Neural cell (in vitro differentiated cells): ENCODE measurements at regions not wholly inside any gene's neighbourhood (a gene's known extent, or its start where the extent isn't known, plus 50 kb on each side); places are given as distances from the start of the nearest gene placed in this dataset.

Source experiments
- H2AFZ ChIP-seq: fragments of 200-600, 300-800 bp; sonication (generic), shearing (Covaris generic); 2 replicates; pipeline ENCODE4 v1.6.0; 2014; ENCODE audit warnings: low read depth, mild to moderate bottlenecking, antibody characterized with exemption, low read length, moderate library complexity
- H3F3A ChIP-seq: fragments of 200-600 bp; shearing (Covaris generic); 2 replicates; pipeline ENCODE4 v1.6.1; 2016; ENCODE audit warnings: mild to moderate bottlenecking, moderate library complexity, mixed read lengths, antibody characterized with exemption, low read length; ENCODE audit not compliant: insufficient read depth, poor library complexity, severe bottlenecking
- H3K27ac ChIP-seq: fragments of 200-600, 300-800 bp; sonication (generic), shearing (Covaris generic); 2 replicates; pipeline ENCODE4 v1.5.1; 2014; ENCODE audit warnings: mild to moderate bottlenecking, low read length, moderate library complexity
- H3K27me3 ChIP-seq: fragments of 300-800, 200-600 bp; sonication (generic), shearing (Covaris generic); 2 replicates; pipeline ENCODE4 v1.6.0; 2014; ENCODE audit warnings: mild to moderate bottlenecking, low read depth, low read length, moderate library complexity; ENCODE audit not compliant: insufficient read depth
- H3K36me3 ChIP-seq: fragments of 300-800, 200-600 bp; sonication (generic), shearing (Covaris generic); 2 replicates; pipeline ENCODE4 v1.5.1; 2014; ENCODE audit warnings: mild to moderate bottlenecking, antibody characterized with exemption, low read length, moderate library complexity; ENCODE audit not compliant: insufficient read depth
- H3K4me2 ChIP-seq: fragments of 300-800, 200-600 bp; sonication (generic), shearing (Covaris generic); 2 replicates; pipeline ENCODE4 v1.6.0; 2014; ENCODE audit warnings: mild to moderate bottlenecking, low read length
- H3K4me3 ChIP-seq: fragments of 300-800, 200-600 bp; sonication (generic), shearing (Covaris generic); 2 replicates; pipeline ENCODE4 v1.5.1; 2014; ENCODE audit warnings: mild to moderate bottlenecking, low read length, moderate library complexity
- H3K79me2 ChIP-seq: fragments of 200-600 bp; shearing (Covaris generic); replicated peaks from 2 replicates; pipeline ENCODE4 v1.6.0; 2014; ENCODE audit warnings: mild to moderate bottlenecking, low read length, moderate library complexity; ENCODE audit not compliant: insufficient read depth
- H3K9ac ChIP-seq: fragments of 300-800, 200-600 bp; sonication (generic), shearing (Covaris generic); 2 replicates; pipeline ENCODE4 v1.6.1; 2016; ENCODE audit warnings: mild to moderate bottlenecking, low read length, mixed read lengths
- H3K9me2 ChIP-seq: fragments of 200-600 bp; shearing (Covaris generic); 2 replicates; pipeline ENCODE4 v1.6.1; 2016; ENCODE audit warnings: mild to moderate bottlenecking, low read length, mixed read lengths; ENCODE audit not compliant: insufficient read depth
- H3K9me3 ChIP-seq: fragments of 200-600, 300-800 bp; sonication (generic), shearing (Covaris generic); 2 replicates; pipeline ENCODE4 v1.6.1; 2016; ENCODE audit warnings: mild to moderate bottlenecking, mixed run types, low read length, moderate library complexity, mixed read lengths
- H4K20me1 ChIP-seq: fragments of 200-600 bp; shearing (Covaris generic); 2 replicates; pipeline ENCODE4 v1.6.1; 2016; ENCODE audit warnings: mild to moderate bottlenecking, mixed run types; ENCODE audit not compliant: insufficient read depth
- EP300 ChIP-seq: fragments of 450-650 bp; conservative IDR thresholded peaks from 2 replicates; pipeline ENCODE4 v1.6.1; 2014; ENCODE audit warnings: antibody characterized with exemption, mild to moderate bottlenecking, moderate library complexity; ENCODE audit not compliant: poor library complexity, severe bottlenecking
- EZH2 ChIP-seq: fragments of 200-600, 300-800 bp; shearing (Covaris generic), sonication (generic); IDR thresholded peaks from 2 replicates; pipeline ENCODE4 v1.6.1; 2014; ENCODE audit warnings: antibody characterized with exemption, low read length, borderline replicate concordance, mild to moderate bottlenecking; ENCODE audit not compliant: insufficient read depth, poor library complexity, severe bottlenecking
- MXI1 ChIP-seq: fragments of 450-650 bp; conservative IDR thresholded peaks from 2 replicates; pipeline ENCODE4 v1.6.1; 2014; ENCODE audit warnings: antibody characterized with exemption, mild to moderate bottlenecking; ENCODE audit not compliant: poor library complexity, severe bottlenecking
- POLR2AphosphoS5 ChIP-seq: IDR thresholded peaks from 2 replicates; pipeline ENCODE4 v1.6.1; 2012
- RAD21 ChIP-seq: fragments of 450-650 bp; conservative IDR thresholded peaks from 2 replicates; pipeline ENCODE4 v1.6.1; 2014; ENCODE audit warnings: antibody characterized with exemption, mild to moderate bottlenecking, moderate library complexity
- SMC3 ChIP-seq: fragments of 450-650 bp; conservative IDR thresholded peaks from 2 replicates; pipeline ENCODE4 v1.6.1; 2014; ENCODE audit warnings: antibody characterized with exemption, mild to moderate bottlenecking, moderate library complexity; ENCODE audit not compliant: poor library complexity
- TAF1 ChIP-seq: IDR thresholded peaks from 2 replicates; pipeline ENCODE4 v1.6.1; 2012; ENCODE audit warnings: low read depth
- TF ChIP-seq, protein P1 (sequence below): fragments of 450-650 bp; IDR thresholded peaks from 2 replicates; pipeline ENCODE4 v1.5.1; 2014; ENCODE audit warnings: antibody characterized with exemption, mild to moderate bottlenecking, moderate library complexity; ENCODE audit not compliant: poor library complexity, severe bottlenecking
- TF ChIP-seq, protein P2 (sequence below): IDR thresholded peaks from 2 replicates; pipeline ENCODE4 v1.6.1; 2012; ENCODE audit warnings: borderline replicate concordance

DNA sequence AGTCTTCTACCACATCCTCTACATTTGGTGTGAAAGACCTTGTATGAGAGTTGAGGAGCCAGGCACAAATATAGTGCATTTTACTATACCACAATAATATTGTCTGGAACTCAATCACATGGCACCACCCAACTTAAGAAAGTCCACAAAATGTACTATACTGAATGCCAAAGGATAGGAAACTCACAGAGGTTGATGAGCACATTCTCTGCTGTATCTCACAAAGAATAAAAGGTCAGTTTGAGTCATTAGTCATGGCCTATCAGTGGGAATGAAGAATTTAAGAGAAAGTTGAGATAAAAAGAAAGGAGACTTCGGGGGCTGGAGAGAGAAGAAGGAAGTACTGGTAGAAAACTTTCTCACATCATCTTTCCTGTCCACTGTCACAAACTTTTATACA, 134.3 kb downstream of the RDH14 start:
- Histone ChIP-seq H3K9me3 (no peaks in the 10 kb centered on the region), H4K20me1 (no peaks in the 10 kb centered on the region), H3K4me3 (no peak overlapping the region), H3F3A (no peaks in the 10 kb centered on the region), H3K27me3 (no peaks in the 10 kb centered on the region), H2AFZ (no peak overlapping the region), H3K9ac (no peak overlapping the region), H3K27ac (no peak overlapping the region), H3K79me2 (no peaks in the 10 kb centered on the region), H3K36me3 (no peaks in the 10 kb centered on the region), H3K9me2 (no peaks in the 10 kb centered on the region), H3K4me2 (no peak overlapping the region)
- TF ChIP-seq, protein P1, sequence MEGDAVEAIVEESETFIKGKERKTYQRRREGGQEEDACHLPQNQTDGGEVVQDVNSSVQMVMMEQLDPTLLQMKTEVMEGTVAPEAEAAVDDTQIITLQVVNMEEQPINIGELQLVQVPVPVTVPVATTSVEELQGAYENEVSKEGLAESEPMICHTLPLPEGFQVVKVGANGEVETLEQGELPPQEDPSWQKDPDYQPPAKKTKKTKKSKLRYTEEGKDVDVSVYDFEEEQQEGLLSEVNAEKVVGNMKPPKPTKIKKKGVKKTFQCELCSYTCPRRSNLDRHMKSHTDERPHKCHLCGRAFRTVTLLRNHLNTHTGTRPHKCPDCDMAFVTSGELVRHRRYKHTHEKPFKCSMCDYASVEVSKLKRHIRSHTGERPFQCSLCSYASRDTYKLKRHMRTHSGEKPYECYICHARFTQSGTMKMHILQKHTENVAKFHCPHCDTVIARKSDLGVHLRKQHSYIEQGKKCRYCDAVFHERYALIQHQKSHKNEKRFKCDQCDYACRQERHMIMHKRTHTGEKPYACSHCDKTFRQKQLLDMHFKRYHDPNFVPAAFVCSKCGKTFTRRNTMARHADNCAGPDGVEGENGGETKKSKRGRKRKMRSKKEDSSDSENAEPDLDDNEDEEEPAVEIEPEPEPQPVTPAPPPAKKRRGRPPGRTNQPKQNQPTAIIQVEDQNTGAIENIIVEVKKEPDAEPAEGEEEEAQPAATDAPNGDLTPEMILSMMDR = no peak
- TF ChIP-seq SMC3 (no peak), EZH2 (no peak), RAD21 (no peak), MXI1 (no peak), TAF1 (no peak), POLR2AphosphoS5 (no peak)
- TF ChIP-seq, protein P2, sequence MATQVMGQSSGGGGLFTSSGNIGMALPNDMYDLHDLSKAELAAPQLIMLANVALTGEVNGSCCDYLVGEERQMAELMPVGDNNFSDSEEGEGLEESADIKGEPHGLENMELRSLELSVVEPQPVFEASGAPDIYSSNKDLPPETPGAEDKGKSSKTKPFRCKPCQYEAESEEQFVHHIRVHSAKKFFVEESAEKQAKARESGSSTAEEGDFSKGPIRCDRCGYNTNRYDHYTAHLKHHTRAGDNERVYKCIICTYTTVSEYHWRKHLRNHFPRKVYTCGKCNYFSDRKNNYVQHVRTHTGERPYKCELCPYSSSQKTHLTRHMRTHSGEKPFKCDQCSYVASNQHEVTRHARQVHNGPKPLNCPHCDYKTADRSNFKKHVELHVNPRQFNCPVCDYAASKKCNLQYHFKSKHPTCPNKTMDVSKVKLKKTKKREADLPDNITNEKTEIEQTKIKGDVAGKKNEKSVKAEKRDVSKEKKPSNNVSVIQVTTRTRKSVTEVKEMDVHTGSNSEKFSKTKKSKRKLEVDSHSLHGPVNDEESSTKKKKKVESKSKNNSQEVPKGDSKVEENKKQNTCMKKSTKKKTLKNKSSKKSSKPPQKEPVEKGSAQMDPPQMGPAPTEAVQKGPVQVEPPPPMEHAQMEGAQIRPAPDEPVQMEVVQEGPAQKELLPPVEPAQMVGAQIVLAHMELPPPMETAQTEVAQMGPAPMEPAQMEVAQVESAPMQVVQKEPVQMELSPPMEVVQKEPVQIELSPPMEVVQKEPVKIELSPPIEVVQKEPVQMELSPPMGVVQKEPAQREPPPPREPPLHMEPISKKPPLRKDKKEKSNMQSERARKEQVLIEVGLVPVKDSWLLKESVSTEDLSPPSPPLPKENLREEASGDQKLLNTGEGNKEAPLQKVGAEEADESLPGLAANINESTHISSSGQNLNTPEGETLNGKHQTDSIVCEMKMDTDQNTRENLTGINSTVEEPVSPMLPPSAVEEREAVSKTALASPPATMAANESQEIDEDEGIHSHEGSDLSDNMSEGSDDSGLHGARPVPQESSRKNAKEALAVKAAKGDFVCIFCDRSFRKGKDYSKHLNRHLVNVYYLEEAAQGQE = no peak

DNA sequence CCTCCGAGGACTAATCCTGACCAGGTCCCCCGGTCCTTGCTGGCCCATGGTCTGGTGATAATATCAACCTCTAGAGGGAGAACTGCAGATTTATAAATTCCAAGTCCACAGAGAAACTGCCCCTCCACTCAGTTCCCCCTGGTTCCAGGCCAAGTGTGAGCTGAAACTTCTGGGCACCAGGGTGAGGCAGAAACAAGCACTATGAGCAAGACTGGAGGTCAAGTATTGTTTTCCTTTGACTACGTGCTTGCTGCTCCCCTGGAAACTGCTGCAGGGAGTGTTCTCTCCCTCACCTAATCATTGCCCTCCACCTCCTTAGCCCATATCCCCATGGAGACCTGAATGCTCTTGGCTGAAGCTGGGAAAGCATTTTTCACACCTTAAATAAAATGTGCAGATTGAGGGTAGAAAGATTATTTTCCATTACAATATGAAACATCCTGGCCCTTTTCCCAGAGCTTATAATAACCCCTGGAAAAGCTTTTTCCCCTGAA, 135.2 kb downstream of the RDH14 start:
- no peak overlapping the region for H3K4me3 ChIP-seq
- H3K9me2 ChIP-seq = no peaks in the 10 kb centered on the region
- no peak overlapping the region for H2AFZ ChIP-seq
- H3K9ac ChIP-seq = no peak overlapping the region
- no peak overlapping the region for H3K4me2 ChIP-seq
- TF ChIP-seq EZH2 (no peak), SMC3 (no peak), POLR2AphosphoS5 (no peak), TAF1 (no peak), RAD21 (no peak), MXI1 (no peak), EP300 (no peak)
- TF ChIP-seq, protein P1 = no peak
- TF ChIP-seq, protein P2 = no peak
- H3K36me3 ChIP-seq = no peaks in the 10 kb centered on the region
- no peaks in the 10 kb centered on the region for H3K9me3 ChIP-seq
- no peaks in the 10 kb centered on the region for H3F3A ChIP-seq
- H3K27ac ChIP-seq = no peak overlapping the region
- no peaks in the 10 kb centered on the region for H3K27me3 ChIP-seq
- no peaks in the 10 kb centered on the region for H3K79me2 ChIP-seq
- no peaks in the 10 kb centered on the region for H4K20me1 ChIP-seq
